HG03064 (cell line): ENCODE measurements at regions not wholly inside any gene's neighbourhood (a gene's known extent, or its start where the extent isn't known, plus 50 kb on each side); places are given as distances from the start of the nearest gene placed in this dataset.
"Not testable (repeated sequence)": the region's sequence is repeated elsewhere in the genome, so short reads cannot be mapped to it uniquely, and the experiment has no call there.

Source experiments
- ATAC-seq: cut with Tn5 transposase; IDR thresholded peaks from one replicate; pipeline ENCODE4 v1.9.1; 2021; ENCODE audit warnings: low read depth; ENCODE audit not compliant: unreplicated experiment

- ATAC-seq, result not testable (repeated sequence)
These were observed 585.7 kb downstream of the NSUN3 start for GRCh38 chr3:94648270-94649180.

- ATAC-seq, result no peak
These were observed 591.2 kb downstream of the NSUN3 start for GRCh38 chr3:94654096-94654495.

- no peak for ATAC-seq
These were observed 603.1 kb downstream of the NSUN3 start for GRCh38 chr3:94665922-94666321.

DNA sequence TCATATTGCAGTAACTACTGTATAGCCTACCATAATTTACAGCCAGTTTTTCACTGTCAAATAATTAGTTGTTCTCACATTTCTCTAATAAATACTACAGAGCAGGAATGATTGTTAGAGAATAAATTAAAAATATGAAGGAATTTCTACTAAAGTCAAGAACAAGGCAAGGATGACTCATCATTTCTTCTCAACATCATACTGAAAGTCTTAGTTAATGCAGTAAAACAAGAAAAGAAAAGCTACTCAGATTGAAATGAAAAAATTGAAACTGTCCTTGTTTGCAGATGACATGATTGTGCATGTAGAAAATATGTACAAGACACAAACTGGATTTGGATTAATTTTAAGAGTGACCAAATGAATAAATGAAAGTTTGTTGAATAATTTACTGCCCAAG is 608.2 kb downstream of the NSUN3 start:
- no peak for ATAC-seq

DNA sequence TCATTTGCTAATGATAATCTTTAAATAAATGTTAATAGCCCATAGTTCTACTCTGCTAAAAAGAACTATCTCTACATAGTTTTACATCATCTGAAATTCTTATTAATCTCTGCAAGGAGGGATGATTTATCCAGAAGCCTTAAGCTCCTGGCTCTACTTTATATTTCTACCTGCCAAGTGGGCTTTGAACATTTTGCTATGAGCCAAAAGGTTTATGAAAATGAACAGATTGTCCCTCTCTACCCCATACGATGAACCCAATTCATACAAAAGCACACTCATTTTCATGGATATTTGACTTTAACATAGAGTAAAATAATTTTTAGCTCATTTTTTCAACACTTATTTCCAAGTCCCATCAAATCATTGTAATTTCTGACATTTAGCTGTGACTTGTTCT is 611.0 kb downstream of the NSUN3 start:
- ATAC-seq, result no peak

DNA sequence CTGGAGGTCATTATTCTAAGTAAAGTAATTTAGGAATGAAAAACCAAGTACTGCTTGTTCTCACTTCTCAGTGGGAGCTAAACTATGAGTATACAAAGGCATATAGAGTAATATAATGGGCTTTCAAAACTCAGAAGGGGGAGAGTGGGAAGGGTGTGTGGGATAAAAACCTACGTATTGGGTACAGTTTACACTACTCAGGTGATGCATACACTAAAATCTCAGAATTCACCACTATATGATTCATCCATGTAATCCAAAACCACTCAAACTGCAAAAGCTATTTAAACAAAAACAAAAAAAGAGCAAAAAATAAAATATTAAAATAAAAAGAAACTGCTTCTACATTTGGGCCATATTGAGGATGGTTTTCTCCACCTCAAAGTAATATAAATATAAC is 623.3 kb downstream of the NSUN3 start:
- no peak for ATAC-seq

DNA sequence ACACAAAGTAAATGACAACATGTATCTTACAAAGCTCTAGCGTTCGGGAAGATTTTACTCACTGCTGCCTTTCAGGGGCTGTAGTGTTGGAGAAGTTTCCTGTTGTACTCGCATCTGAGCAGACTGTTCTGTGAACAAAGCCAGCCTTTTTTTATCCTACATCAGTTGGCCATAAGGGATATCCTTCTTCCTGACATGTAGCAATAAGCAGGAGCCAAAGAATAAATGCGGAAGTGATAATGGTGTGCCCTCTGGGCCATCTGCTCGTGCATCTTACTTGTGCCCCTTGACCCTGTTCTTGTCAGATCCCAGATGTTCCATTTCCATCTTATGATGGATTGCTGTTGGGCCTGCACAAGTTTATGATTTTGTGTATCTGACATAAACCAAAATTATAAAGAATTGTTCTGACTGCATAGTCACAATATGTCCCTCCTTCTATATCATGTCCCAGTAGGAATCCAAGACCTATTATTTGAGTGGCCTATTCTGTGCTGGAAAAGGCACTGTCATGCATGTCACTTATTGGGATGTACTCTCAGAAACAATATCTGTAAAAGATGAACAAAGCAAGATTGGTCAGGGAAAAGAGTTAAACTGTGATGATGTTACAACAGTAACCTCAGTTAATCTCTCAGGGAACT is 631.3 kb downstream of the NSUN3 start:
- ATAC-seq, result no peak

DNA sequence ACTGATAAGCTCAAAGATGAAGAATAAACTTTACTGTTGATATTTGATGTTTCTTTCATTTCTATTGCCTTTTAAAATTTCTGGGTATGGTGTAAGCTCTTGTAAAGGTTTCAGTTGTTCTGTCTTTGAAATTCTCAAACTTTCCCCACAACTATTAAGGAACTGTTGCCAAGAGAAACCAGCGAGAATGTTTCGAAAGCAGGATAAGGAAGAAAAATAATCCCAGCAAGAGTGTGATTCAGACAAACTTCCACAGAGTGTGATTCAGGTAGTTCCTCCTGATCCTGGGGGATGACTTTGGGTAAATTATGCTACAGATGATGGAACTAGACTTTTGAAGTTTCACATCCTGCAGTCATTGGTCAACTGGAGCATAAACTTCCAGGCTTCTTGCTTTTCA is 632.0 kb downstream of the NSUN3 start:
- ATAC-seq, result no peak

DNA sequence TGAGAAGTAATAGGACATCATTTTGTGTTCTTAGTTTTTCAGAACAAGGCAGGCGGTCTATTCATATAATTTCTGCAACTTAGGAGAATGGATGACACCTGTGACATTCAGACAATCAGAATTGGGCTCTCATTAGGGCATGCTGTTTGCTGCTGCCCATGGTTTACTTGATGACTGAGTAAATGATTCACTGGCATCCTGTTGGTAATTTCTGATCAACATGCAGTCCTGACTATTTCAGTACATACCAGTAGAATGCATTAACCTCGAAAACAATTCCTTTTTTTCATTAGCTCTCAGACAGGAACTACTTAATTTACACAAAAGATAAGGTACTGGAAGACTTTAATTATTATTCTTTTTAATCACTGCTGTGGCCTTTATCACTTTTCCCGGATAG is 641.6 kb downstream of the NSUN3 start:
- ATAC-seq, result no peak

DNA sequence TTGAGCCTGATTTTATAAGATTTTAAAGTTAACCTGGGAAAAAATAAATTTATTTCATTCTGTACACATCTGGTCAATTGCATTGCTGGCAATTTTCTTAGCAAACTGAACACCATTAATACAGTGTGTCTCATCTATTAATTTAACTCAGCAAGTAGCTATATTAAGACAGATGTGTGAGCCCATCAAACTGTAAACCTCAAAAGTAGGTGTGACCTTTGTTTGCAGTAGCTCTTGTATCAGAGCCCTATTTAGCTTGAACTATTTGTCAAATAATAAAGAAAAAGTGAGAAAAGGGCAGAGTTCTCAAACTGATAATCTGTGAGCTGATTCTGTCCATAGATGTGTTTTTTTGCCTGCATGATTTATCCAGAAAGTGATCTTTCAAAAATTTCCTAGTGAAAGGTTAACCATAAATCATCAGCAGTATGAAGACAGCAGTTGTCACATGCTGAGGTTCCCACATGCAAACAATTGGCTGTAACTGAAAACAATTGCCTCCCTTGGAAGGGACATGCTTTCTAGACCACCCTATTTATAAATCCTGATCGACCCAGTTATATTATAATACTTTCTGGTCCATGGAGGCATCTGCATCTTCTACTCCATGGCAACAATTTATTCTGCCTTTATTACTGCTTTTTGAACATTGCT is 646.5 kb downstream of the NSUN3 start:
- ATAC-seq, result no peak

DNA sequence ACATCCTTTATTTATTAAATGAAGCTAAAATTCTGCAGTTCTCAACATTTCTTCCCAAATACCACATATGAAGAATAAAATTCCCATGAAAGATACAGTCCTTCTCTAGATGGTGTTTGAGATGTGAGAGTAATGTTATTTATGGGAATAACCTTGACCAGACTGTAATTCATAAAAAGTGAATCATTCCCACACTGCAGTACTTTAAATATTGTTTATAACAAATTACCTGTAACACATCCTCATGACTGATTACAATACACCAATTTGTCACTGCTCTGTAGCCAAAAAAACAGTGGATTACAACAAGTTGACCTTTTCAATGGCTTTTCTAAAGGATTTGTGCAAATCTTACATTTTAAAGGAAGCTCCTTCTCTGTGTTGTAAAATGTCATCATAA is 651.3 kb downstream of the NSUN3 start:
- no peak for ATAC-seq

- no peak for ATAC-seq
These were observed 653.6 kb downstream of the NSUN3 start for GRCh38 chr3:94716326-94717018.

- ATAC-seq, result no peak
These were observed 671.3 kb downstream of the NSUN3 start for GRCh38 chr3:94734206-94734605.

DNA sequence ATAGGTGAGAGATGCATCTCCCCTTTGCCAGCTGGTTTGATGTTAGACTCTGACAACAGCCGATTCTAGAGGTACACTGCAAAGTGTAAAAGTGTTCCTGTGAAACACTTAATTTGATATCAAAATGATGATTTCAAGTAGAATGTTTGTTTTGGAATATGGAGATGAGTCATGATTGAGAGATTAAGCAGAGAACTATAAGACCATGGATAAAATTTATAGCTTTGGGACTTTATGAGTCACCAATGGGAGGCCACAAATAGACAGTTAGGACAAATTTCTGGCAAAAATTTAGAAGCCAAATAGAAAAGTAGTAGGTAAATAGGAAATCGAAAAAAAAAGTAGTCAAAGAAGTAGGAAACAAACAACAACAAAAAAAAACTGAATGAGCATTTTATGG is 672.5 kb downstream of the NSUN3 start:
- no peak for ATAC-seq

GRCh38 chr3:94737116-94737515 is 674.3 kb downstream of the NSUN3 start:
- no peak for ATAC-seq

- no peak for ATAC-seq
These were observed 676.6 kb downstream of the NSUN3 start for GRCh38 chr3:94739420-94739819.

DNA sequence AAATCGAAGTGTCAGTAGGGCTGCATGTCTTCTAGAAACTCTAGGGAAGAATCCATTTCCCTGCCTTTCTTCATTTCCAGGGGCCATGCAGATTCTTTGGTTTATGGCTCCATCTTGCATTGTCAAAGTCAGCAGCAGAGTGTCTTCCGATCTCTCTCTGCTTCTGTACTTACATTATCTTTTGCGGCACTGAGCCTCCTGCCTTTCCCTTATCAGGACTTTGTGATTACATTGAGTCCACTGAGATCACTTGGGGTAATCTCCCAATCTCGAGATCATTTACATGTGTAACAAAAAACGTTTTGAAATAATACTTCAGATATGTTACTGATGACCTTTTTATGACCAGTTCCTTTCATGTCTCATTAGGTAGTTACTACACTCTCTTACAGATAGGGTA is 695.9 kb downstream of the NSUN3 start:
- no peak for ATAC-seq

GRCh38 chr3:94772402-94772801 is 709.5 kb downstream of the NSUN3 start:
- ATAC-seq, result no peak

DNA sequence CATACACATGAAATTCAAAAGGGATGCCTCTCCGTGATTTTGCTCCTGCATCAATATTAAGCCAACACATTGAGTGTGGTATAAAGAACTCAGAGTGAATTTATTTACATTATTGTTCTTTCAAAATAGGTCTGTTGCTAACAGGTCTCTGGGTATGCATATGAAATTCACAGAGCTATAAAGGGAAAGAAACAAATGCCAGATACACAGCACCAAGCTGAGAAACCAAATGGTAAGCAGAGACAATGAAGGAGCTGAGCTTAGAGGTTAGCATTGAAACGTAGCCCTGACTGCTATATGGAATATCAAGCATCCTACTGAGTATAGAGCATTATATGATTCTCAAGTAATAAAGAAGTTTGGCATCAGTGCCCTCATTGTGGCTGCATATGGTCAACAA is 712.9 kb downstream of the NSUN3 start:
- ATAC-seq, result no peak

DNA sequence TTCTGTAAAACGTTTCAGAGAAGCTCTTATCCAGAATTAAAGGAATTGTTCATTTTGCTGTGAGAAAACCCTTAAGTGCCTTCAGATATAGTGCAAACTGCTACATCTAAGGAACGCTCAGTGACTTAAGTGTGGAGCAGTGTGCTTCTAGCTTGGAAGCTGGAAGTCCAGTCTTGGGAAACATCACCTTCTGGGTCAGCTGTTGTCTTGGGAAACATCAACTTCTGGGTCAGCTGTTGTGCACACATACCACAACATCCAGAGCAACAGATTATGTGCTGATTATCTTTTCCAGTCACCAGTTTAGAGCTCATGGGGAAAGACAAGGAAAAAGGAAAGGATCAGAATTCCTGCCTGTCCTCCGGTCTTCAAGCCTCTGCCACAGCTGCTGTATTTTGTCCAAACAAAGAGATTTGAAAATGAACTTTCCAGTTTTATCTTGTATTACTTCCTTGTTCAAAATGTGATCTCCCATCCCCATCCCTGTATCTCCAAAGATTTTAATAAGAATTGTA is 713.6 kb downstream of the NSUN3 start:
- ATAC-seq, result no peak

- ATAC-seq, result no peak
These were observed 715.4 kb downstream of the NSUN3 start for GRCh38 chr3:94778289-94778688.
